ENCODE measurements at regions not wholly inside any gene's neighbourhood (a gene's known extent, or its start where the extent isn't known, plus 50 kb on each side); places are given as distances from the start of the nearest gene placed in this dataset.

DNA sequence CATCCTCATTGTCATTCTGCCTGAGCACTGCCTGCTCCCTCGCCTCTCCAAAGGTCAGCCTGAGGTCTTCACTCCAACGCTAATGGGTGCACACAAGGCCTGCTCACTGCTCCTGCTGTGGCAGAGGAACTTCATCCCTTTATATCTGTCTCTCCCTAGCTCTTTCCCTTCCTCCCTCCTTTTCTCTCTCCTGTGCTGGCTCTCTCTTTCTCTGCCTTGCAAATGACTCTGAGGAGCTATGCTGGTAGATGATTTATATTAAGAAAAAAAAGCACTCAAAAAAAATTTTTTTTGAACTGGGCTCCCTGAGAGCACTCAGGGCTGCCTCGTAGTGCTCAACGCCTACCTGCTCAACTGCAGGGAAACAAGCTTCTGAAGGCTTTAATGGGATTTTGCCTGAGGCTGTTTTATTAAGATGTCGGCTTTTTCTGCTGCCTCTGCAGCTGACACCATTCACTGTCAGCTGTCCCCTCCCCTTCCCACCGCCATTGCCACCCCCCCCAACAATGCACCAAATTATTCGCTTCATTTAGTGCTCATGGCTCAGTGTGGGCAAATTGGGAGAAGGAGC lies 137.7 kb upstream of the DEFB112 start:
- no peak for TF ChIP-seq EP300 (IDR thresholded peaks at IDR 0.05)
- TF ChIP-seq, protein P1, sequence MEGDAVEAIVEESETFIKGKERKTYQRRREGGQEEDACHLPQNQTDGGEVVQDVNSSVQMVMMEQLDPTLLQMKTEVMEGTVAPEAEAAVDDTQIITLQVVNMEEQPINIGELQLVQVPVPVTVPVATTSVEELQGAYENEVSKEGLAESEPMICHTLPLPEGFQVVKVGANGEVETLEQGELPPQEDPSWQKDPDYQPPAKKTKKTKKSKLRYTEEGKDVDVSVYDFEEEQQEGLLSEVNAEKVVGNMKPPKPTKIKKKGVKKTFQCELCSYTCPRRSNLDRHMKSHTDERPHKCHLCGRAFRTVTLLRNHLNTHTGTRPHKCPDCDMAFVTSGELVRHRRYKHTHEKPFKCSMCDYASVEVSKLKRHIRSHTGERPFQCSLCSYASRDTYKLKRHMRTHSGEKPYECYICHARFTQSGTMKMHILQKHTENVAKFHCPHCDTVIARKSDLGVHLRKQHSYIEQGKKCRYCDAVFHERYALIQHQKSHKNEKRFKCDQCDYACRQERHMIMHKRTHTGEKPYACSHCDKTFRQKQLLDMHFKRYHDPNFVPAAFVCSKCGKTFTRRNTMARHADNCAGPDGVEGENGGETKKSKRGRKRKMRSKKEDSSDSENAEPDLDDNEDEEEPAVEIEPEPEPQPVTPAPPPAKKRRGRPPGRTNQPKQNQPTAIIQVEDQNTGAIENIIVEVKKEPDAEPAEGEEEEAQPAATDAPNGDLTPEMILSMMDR (IDR thresholded peaks at IDR 0.05), result no peak
- no peak for TF ChIP-seq POLR2A (IDR thresholded peaks at IDR 0.05)
- H3K27me3 ChIP-seq, result no peaks in the 10 kb centered on the region
- H3K9me3 ChIP-seq, result no peaks in the 10 kb centered on the region
- no peaks in the 10 kb centered on the region for H3K4me1 ChIP-seq
- H3K4me3 ChIP-seq, result no peak overlapping the region
- no peaks in the 10 kb centered on the region for H3K36me3 ChIP-seq
- H3K27ac ChIP-seq, result no peak overlapping the region
- DNase-seq (ENCODE audit: low spot score in 2 of 2), result no peak
- 27 to 28% methylated on average over 7 of the region's 7 CpGs for WGBS, 2 donors

DNA sequence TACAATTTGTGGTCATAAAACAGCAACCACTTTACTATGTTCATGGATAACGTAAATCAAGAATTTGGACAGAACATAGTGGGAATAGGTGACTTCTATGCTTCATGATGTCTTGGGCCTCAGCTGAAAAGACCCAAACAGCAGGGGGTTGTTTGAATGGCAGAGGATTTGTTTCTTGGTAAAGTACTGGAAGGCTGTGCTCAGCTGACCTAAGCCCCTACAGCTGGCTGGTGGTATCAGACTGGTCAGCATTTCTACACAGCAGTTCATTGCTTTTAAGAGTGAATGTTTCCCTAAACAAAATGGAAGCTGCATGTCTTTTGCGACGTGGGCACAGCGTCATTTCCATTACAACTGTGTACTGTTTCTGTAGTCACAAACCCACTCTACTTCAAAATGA lies 148.5 kb upstream of the DEFB112 start:
- Histone ChIP-seq H3K4me3 (no peak overlapping the region), H3K36me3 (no peaks in the 10 kb centered on the region), H3K27me3 (no peaks in the 10 kb centered on the region), H3K27ac (no peak overlapping the region), H3K9me3 (no peaks in the 10 kb centered on the region), H3K4me1 (no peaks in the 10 kb centered on the region)
- no peak for TF ChIP-seq POLR2A (IDR thresholded peaks at IDR 0.05)
- no peak for TF ChIP-seq EP300 (IDR thresholded peaks at IDR 0.05)
- TF ChIP-seq, protein P1 (IDR thresholded peaks at IDR 0.05), result no peak
- DNase-seq (ENCODE audit: low spot score in 2 of 2), result no peak
- 85 to 90% methylated on average over 4 of the region's 4 CpGs for WGBS, 2 donors

DNA sequence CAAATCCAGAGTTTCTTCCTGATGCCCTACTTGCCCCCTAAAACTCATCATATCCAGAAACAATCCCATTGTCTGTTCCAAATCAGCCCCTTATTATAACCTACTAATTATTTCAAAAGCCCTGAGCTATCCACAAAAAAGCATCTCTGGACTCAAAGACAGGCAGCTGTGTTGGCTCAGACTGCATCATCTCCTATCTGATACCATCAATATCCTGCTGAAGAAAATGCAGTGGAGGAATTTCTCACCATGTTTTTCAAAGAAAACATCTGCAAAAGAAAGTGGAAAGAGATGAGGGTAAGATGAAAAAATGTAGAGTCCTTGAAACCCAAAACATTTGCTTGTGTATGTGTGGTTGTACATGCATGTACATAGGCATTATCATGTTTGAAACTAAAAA lies 153.0 kb upstream of the DEFB112 start:
- no peaks in the 10 kb centered on the region for H3K36me3 ChIP-seq
- H3K9me3 ChIP-seq, result no peaks in the 10 kb centered on the region
- H3K4me1 ChIP-seq, result no peaks in the 10 kb centered on the region
- H3K27ac ChIP-seq, result no peak overlapping the region
- TF ChIP-seq, protein P1 (IDR thresholded peaks at IDR 0.05), result no peak
- TF ChIP-seq EP300 (IDR thresholded peaks at IDR 0.05) (no peak), POLR2A (IDR thresholded peaks at IDR 0.05) (no peak)
- H3K27me3 ChIP-seq, result no peaks in the 10 kb centered on the region
- no peak for DNase-seq (ENCODE audit: low spot score in 2 of 2)
- H3K4me3 ChIP-seq, result no peak overlapping the region

DNA sequence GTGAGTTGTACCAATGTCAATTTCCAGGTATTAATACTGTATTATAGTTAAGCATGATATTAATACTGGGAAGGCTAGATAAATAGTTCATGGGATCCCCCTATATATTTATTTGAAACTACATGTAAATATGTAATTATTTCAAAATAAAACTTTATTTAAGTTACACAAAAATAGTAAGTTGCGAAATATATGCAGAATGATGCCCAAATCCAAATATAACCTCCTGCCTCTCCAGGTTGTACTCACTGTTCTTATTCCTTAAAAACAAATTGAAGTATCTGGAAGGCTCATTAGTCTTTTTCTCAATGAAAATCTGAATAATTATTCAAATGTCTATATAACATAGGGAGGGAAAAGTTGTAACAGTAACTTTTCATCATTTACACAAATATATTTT lies 161.9 kb upstream of the DEFB112 start:
- no peaks in the 10 kb centered on the region for H3K9me3 ChIP-seq
- no peaks in the 10 kb centered on the region for H3K27me3 ChIP-seq
- TF ChIP-seq EP300 (IDR thresholded peaks at IDR 0.05), result no peak
- TF ChIP-seq POLR2A (IDR thresholded peaks at IDR 0.05), result no peak
- TF ChIP-seq, protein P1 (IDR thresholded peaks at IDR 0.05), result no peak
- no peaks in the 10 kb centered on the region for H3K36me3 ChIP-seq
- WGBS, 2 donors, result 92 to 98% methylated on average over 1 of the region's 1 CpG
- H3K27ac ChIP-seq, result no peak overlapping the region
- H3K4me1 ChIP-seq, result no peaks in the 10 kb centered on the region
- DNase-seq (ENCODE audit: low spot score in 2 of 2), result no peak
- H3K4me3 ChIP-seq, result no peak overlapping the region

DNA sequence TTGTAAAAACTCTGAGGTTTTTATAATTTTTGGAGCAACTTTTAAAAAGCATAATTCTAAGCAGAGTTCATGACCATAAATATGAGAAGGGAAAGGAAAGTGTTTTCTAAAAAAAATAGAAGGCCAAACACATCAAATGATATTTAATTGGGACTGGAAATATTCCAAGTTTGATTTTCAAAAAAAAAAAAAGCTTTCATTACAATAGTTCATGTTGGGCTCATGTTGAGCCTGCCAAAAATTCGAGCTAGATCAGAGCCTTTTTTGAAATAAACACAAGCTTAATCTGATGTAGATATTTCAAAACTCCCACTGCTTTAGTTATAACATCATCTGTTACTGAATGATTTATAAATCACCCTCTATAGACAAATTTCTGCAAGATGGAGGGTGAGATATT lies 163.4 kb upstream of the DEFB112 start:
- Histone ChIP-seq H3K4me3 (no peak overlapping the region), H3K9me3 (no peaks in the 10 kb centered on the region), H3K27ac (no peak overlapping the region), H3K4me1 (no peaks in the 10 kb centered on the region), H3K27me3 (no peaks in the 10 kb centered on the region), H3K36me3 (no peaks in the 10 kb centered on the region)
- no peak for TF ChIP-seq POLR2A (IDR thresholded peaks at IDR 0.05)
- TF ChIP-seq EP300 (IDR thresholded peaks at IDR 0.05), result no peak
- TF ChIP-seq, protein P1 (IDR thresholded peaks at IDR 0.05), result no peak
- WGBS, 2 donors, result 9 to 13% methylated on average over 1 of the region's 1 CpG
- DNase-seq (ENCODE audit: low spot score in 2 of 2), result no peak
